ENCODE measurements at regions not wholly inside any gene's neighbourhood (a gene's known extent, or its start where the extent isn't known, plus 50 kb on each side); places are given as distances from the start of the nearest gene placed in this dataset.

DNA sequence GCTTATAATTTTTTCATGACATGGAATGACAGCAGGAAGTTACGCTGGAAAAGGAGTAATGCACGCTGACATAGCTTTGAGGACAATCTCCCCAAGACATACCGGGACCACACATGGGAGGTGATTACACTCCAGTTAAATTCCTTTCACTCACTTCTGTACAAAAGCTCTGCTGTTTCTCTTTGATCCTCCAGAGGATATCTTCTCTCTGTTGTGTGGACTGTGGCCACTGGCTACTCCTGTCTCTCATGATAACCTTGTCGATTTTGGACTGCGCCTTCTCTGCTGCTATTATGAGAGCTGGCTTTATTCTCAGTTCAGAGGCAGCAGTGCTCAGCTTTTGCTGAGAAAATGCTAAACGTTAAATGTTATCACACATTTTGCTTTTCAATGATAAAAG lies 464.6 kb downstream of the FGF9 start:
- DNase-seq, result no peak

GRCh38 chr13:22137361-22138050 lies 466.6 kb downstream of the FGF9 start:
- DNase-seq, result no peak

DNA sequence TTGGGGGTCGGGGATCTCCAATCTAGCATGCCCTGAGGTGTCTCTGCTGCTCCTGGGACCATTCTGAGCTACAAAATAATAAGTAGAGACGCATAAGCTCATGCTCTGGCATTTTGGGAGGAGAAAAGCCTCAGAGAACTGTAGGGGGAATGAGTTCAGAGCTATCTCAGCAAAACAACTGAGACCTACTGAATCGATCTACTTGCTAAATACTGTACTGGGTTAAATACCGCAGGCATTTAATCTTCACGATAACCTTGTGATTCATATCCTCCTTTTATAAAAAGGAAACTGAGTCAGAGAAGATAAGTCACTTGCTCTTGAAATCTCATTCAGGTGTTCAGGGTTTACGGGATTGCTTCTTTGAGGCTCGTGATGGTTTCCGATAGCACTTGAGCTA lies 468.1 kb downstream of the FGF9 start:
- no peak for DNase-seq

- no peak for DNase-seq
These were observed 470.8 kb downstream of the FGF9 start for GRCh38 chr13:22141716-22142115.

GRCh38 chr13:22143671-22144070 lies 472.8 kb downstream of the FGF9 start:
- DNase-seq, result no peak

GRCh38 chr13:22144806-22145205 lies 473.9 kb downstream of the FGF9 start:
- no peak for DNase-seq

DNA sequence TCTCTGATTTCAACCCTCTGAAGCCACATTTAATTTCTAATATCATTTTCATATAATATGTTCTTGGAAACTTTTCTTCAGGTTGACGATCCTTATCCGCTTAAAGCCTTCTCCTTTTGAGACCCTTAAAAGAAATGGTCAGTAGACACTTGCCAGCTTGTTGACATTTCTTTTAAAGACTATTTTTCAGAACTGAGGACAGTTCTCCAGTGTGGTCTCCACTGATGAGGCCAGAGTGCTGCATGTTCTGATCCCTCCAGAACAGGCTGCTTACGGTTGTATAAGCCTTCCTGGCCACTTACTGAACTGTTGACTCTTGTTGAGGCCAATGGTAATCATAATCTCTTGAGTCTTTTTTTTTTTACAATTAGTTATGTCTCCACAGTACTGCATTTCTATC lies 477.3 kb downstream of the FGF9 start:
- DNase-seq, result no peak

DNA sequence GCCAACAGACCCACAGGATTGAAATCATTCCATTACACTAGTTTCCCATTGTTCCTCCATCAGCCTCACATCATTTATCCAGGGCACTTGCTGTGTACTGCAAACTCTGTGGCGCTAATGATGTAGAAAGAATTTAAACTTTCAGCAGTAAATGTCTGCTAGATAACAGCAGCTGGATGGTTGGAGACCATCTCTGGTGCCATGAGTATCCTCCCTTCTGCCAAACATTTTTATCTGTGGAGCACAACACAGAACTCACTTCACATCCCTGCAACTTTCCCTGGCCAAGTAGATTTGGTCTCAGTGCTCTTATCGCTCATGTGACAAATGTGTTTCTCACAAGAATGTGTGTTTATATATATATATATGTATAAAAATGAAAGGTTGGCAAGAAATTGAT lies 481.9 kb downstream of the FGF9 start:
- no peak for DNase-seq

GRCh38 chr13:22154041-22154440 lies 483.2 kb downstream of the FGF9 start:
- no peak for DNase-seq

DNA sequence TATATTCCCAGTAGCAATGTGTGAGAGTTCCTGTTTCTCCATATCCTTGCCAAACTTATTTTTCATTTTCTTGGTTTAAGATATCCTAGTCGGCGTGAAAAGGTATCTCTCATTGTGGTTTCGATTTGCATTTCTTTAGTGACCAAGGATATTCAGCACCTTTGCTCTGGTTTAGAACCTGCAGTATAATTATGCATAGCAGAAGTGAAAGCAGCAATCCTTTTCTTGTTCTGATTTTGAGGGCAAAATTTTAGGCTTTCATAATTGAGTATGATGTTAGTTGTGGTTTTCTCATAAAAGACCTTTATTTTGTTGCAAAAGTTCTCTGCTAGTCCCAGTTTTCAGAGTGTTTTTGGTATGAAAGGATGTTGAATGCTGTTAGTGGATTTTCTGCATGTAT lies 491.0 kb downstream of the FGF9 start:
- DNase-seq, result no peak

- no peak for DNase-seq
These were observed 492.0 kb downstream of the FGF9 start for GRCh38 chr13:22162889-22163288.

- DNase-seq, result no peak
These were observed 497.7 kb downstream of the FGF9 start for GRCh38 chr13:22168437-22169190.

DNA sequence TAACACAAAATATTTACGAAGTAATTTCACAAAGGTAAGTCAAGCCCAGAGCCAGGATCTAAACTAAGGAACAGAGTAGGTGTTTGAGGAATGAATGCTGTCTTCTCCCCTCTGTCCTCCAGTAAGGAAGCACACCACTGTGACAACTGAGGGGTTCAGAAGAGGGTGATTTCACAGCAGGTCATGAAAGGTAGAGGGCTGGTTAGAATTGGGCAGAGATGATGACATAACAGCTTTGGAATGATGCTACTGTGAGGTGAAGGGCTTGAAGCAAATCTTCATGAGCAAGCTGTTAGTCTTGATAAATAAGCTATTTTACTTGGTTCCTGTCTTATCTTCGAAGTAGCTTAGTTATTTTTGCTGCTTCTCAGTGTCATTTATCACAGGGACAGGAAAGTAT lies 498.6 kb downstream of the FGF9 start:
- no peak for DNase-seq

DNA sequence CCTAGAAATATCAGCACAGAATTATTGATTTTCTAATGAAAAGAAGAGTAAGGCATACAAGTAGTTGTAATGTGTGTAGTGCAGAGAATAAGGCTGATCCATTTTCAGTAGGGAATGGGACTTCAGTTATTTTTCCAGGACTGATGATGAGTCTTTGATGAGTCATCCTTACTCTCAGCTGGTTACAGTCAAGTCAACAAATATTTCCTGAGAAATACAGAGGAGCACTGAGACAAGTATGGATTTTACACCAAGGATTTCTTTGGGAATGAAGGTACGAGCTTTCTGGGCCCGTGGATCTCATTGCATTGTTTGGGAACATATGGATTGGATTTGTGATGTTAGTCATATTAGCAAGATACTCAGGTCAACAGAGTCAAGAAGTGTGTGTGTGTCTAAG lies 502.7 kb downstream of the FGF9 start:
- DNase-seq, result no peak

GRCh38 chr13:22175241-22175640 lies 504.4 kb downstream of the FGF9 start:
- no peak for DNase-seq

DNA sequence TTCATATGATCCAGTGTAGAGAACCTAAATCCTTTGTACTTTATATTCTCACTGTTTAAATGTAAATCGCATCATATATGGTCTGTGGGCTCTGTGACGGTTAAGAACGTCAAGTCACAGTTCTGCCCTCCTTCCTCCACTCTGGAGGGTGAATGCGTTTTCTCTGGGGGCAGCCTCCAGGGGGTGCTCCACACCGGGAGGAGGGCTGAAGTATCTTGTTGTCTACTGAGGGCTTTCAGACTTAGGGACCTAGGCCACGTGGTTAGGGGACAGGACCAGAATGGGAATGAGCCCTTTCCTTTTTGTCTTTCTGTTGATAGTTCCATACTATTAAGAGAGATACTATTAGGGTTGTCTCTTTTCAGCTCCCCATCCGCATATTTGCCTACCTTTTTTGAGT lies 504.9 kb downstream of the FGF9 start:
- no peak for DNase-seq

- DNase-seq, result no peak
These were observed 506.2 kb downstream of the FGF9 start for GRCh38 chr13:22176968-22177520.

GRCh38 chr13:22178878-22179277 lies 508.0 kb downstream of the FGF9 start:
- DNase-seq, result no peak

GRCh38 chr13:22187329-22187728 lies 516.5 kb downstream of the FGF9 start:
- DNase-seq, result no peak

DNA sequence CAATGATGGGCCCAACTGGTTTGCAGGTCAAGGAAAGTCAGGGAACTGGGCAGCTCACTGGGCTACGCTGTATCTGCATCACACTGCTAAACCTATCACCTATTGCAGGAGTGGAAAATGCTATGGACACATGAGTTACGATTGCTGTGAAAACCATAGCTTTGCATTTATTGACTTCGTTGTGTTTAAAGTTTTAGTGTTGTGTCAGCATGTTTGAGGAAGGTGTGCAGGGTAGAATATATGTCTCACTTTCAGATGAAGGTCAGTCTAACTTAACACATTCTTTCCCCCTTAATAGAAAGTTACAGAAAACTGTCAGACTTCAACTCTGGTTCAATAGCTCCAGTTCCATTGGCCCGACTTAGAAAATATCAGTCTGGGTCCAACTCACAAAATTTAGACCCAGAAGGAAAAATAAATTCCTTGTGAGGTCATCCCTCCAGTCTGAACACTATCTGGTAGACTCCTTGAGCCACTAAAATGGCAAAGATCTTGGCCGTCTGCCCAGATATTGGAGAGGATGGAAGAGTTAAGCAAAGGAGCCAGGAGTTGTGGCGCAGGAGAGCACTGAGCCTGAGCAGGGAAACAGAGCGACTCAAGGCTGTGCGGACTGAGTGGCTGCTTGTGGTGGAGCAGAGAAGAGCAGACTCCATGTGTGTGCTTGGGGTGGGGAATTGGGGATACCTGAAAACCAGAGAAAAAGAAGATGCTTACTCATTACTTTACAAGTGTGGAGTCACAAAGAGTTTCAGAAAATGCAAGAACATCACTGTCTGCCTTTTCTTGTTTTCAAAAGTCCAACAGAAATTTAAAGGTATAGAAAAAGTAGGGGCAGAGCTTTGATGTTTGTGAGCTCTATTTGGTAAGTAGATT lies 518.5 kb downstream of the FGF9 start:
- no peak for DNase-seq

DNA sequence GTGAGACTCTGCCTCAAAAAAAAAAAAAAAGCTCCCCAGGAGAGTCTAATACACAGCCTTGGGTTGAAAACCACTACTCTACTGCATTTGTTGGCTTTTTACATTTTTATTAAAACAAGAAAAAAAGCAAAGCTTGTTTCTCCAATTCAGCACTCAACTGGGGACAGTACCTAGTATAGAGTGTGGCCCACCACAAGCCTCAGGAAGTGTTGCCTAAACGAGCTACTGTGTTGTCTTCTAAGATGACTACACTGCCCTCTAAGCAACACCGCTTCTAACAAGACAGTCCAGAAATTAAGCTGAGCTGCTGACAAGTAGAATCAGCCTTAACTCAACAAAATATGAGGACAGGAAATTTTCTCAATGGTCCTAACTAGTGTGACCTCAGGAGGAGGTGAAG lies 522.2 kb downstream of the FGF9 start:
- DNase-seq, result no peak

DNA sequence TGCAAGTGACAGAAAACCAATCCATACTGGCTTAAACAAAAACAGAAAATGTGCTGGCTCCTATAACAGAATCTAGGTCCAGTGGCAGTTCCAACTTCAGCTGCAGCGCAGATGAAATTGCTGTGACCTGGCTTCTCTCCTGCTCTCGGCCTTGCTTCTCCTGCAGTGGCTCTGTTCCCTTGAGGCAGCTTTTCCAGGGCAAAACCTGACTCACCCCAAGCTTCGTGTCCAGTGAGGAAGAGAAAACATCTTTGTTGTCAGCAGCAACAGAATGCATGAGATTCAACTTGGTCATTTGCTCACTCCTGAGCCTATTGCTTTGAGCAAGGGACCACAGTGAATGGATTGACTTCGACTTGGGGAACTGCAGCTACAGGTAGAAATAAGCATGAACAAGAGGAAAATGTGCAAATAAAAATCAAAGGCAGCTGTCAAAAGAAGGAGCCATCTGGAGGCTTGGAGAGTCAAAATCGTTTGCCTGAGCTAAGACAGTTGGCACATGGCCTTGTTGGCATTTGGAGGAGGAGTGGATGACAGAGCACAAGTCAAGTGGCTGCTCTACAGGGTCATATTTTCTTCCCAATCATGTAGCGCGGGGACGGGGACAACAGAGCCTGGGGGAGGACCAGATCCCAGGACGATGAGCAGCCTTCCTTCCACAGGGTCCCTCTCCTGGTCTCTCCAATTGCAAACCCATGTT lies 523.4 kb downstream of the FGF9 start:
- DNase-seq, result no peak

- no peak for DNase-seq
These were observed 524.9 kb downstream of the FGF9 start for GRCh38 chr13:22195726-22196125.

Data from KG1 (cell line).